HEK293 (cell line): ENCODE measurements at regions not wholly inside any gene's neighbourhood (a gene's known extent, or its start where the extent isn't known, plus 50 kb on each side); places are given as distances from the start of the nearest gene placed in this dataset.

Experiments
- CTCF ChIA-PET: fragments of 350-600 bp; formaldehyde crosslinking; extraction: SDS; loops from one replicate; lab custom pipeline; 2021; ENCODE audit warnings: antibody characterized with exemption; lab: Yijun Ruan, JAX
- POLR2A ChIA-PET: fragments of 300-600 bp; formaldehyde crosslinking; extraction: SDS; loops from one replicate; lab custom pipeline; 2020; ENCODE audit warnings: antibody characterized with exemption, inconsistent platforms; lab: Yijun Ruan, JAX
- H3K27ac ChIP-seq: fragments of 200-500 bp; sonication (Bioruptor generic); 2 replicates; pipeline ENCODE4 v1.5.1; 2014; ENCODE audit warnings: low read depth, low read length, control low read depth, inconsistent platforms; ENCODE audit errors: extremely low read depth
- H3K36me3 ChIP-seq, 2 experiments: fragments of 200-500 bp in 1 of 2; sonication (Bioruptor generic) in 1 of 2; 1 replicate in 1 of 2; 2 replicates in 1 of 2; pipeline ENCODE4 v1.5.1; 2014 to 2017; ENCODE audit warnings: inconsistent platforms in 2 of 2, low read length in 2 of 2; ENCODE audit not compliant: control insufficient read depth in 2 of 2, insufficient read depth in 1 of 2
- H3K4me1 ChIP-seq: fragments of 200-500 bp; sonication (Bioruptor generic); 2 replicates; pipeline ENCODE4 v1.5.1; 2014; ENCODE audit warnings: mild to moderate bottlenecking, low read length, inconsistent platforms; ENCODE audit not compliant: control insufficient read depth, insufficient read depth
- H3K4me3 ChIP-seq: 2 replicates; pipeline ENCODE4 v1.5.1; 2011; ENCODE audit warnings: low read depth, mild to moderate bottlenecking, control low read depth, low read length, moderate library complexity
- H3K9me3 ChIP-seq: fragments of 200-500 bp; sonication (Bioruptor generic); 2 replicates; pipeline ENCODE4 v1.5.1; 2014; ENCODE audit warnings: low read depth, low read length, inconsistent platforms; ENCODE audit not compliant: control insufficient read depth, insufficient read depth
- BCL11B ChIP-seq: fragments of 450-650 bp; formaldehyde crosslinking; IDR thresholded peaks from 2 replicates; pipeline ENCODE4 v1.5.1; 2016; ENCODE audit warnings: low read depth, missing biosample characterization, missing genetic modification characterization
- EGR2 ChIP-seq: fragments of 450-650 bp; formaldehyde crosslinking; IDR thresholded peaks from 2 replicates; pipeline ENCODE4 v1.5.1; 2016; ENCODE audit warnings: low read depth, missing biosample characterization, missing genetic modification characterization
- HOXA7 ChIP-seq: sonication (generic); formaldehyde crosslinking; IDR thresholded peaks from 2 replicates; pipeline ENCODE4 v1.8.1; 2022; ENCODE audit warnings: missing genetic modification reagents, borderline replicate concordance
- KLF16 ChIP-seq: fragments of 450-650 bp; formaldehyde crosslinking; IDR thresholded peaks from 2 replicates; pipeline ENCODE4 v1.5.1; 2017; ENCODE audit warnings: missing biosample characterization, missing genetic modification characterization
- MZF1 ChIP-seq: fragments of 450-650 bp; formaldehyde crosslinking; IDR thresholded peaks from 2 replicates; pipeline ENCODE4 v1.5.1; 2017; ENCODE audit warnings: missing biosample characterization, missing genetic modification characterization, borderline replicate concordance
- ZFHX2 ChIP-seq: fragments of 450-650 bp; formaldehyde crosslinking; conservative IDR thresholded peaks from 2 replicates; pipeline ENCODE4 v1.5.1; 2016; ENCODE audit warnings: missing biosample characterization, missing genetic modification characterization
- ZFP37 ChIP-seq: fragments of 450-650 bp; formaldehyde crosslinking; IDR thresholded peaks from 2 replicates; pipeline ENCODE4 v1.5.1; 2016; ENCODE audit warnings: missing biosample characterization, missing genetic modification characterization
- ZNF112 ChIP-seq: fragments of 450-650 bp; formaldehyde crosslinking; IDR thresholded peaks from 2 replicates; pipeline ENCODE4 v1.5.0; 2017; ENCODE audit warnings: missing biosample characterization, missing genetic modification characterization
- ZNF133 ChIP-seq: fragments of 450-650 bp; formaldehyde crosslinking; IDR thresholded peaks from 2 replicates; pipeline ENCODE4 v1.5.1; 2016; ENCODE audit warnings: missing biosample characterization, missing genetic modification characterization
- ZNF155 ChIP-seq: fragments of 450-650 bp; formaldehyde crosslinking; IDR thresholded peaks from 2 replicates; pipeline ENCODE4 v1.5.1; 2016; ENCODE audit warnings: missing biosample characterization, missing genetic modification characterization
- ZNF274 ChIP-seq, 2 experiments: fragments of 200-500 bp in 1 of 2; fragments of 450-650 bp in 1 of 2; sonication (Bioruptor generic) in 1 of 2; formaldehyde crosslinking in 1 of 2; IDR thresholded peaks; 2 replicates each; pipeline versions ENCODE4 v1.5.1 to v1.6.1; 2014 to 2016; ENCODE audit warnings: borderline replicate concordance in 1 of 2, inconsistent platforms in 1 of 2, low read length in 1 of 2, missing biosample characterization in 1 of 2, missing genetic modification characterization in 1 of 2
- ZNF335 ChIP-seq: fragments of 450-650 bp; formaldehyde crosslinking; conservative IDR thresholded peaks from 2 replicates; pipeline ENCODE4 v1.5.1; 2016; ENCODE audit warnings: missing biosample characterization, missing genetic modification characterization
- ZNF366 ChIP-seq: fragments of 450-650 bp; formaldehyde crosslinking; conservative IDR thresholded peaks from 2 replicates; pipeline ENCODE4 v1.5.1; 2016; ENCODE audit warnings: missing biosample characterization, missing genetic modification characterization
- ZNF426 ChIP-seq: fragments of 450-650 bp; formaldehyde crosslinking; IDR thresholded peaks from 2 replicates; pipeline ENCODE4 v1.5.1; 2017; ENCODE audit warnings: missing biosample characterization, missing genetic modification characterization, mild to moderate bottlenecking, inconsistent platforms, moderate library complexity
- ZNF473 ChIP-seq: fragments of 450-650 bp; formaldehyde crosslinking; IDR thresholded peaks from 2 replicates; pipeline ENCODE4 v1.5.1; 2017; ENCODE audit warnings: missing biosample characterization, missing genetic modification characterization
- ZNF514 ChIP-seq: fragments of 450-650 bp; formaldehyde crosslinking; IDR thresholded peaks from 2 replicates; pipeline ENCODE4 v1.5.1; 2016; ENCODE audit warnings: missing biosample characterization, missing genetic modification characterization
- ZNF544 ChIP-seq: fragments of 450-650 bp; formaldehyde crosslinking; IDR thresholded peaks from 2 replicates; pipeline ENCODE4 v1.5.0; 2017; ENCODE audit warnings: missing biosample characterization, missing genetic modification characterization
- ZNF555 ChIP-seq: fragments of 450-650 bp; formaldehyde crosslinking; conservative IDR thresholded peaks from 2 replicates; pipeline ENCODE4 v1.5.1; 2017; ENCODE audit warnings: missing biosample characterization, mild to moderate bottlenecking, missing genetic modification characterization, inconsistent platforms
- ZNF623 ChIP-seq: fragments of 450-650 bp; formaldehyde crosslinking; IDR thresholded peaks from 2 replicates; pipeline ENCODE4 v1.5.1; 2016; ENCODE audit warnings: missing biosample characterization, missing genetic modification characterization
- ZNF624 ChIP-seq: fragments of 450-650 bp; formaldehyde crosslinking; IDR thresholded peaks from 2 replicates; pipeline ENCODE4 v1.5.1; 2017; ENCODE audit warnings: missing biosample characterization, missing genetic modification characterization
- ZNF677 ChIP-seq: fragments of 450-650 bp; IDR thresholded peaks from 2 replicates; pipeline ENCODE4 v1.5.0; 2018; ENCODE audit warnings: missing biosample characterization, mild to moderate bottlenecking, missing genetic modification characterization, moderate library complexity
- ZNF837 ChIP-seq: fragments of 450-650 bp; formaldehyde crosslinking; IDR thresholded peaks from 2 replicates; pipeline ENCODE4 v1.5.1; 2016; ENCODE audit warnings: missing biosample characterization, missing genetic modification characterization
- ZSCAN16 ChIP-seq: fragments of 450-650 bp; formaldehyde crosslinking; IDR thresholded peaks from 2 replicates; pipeline ENCODE4 v1.5.1; 2016; ENCODE audit warnings: missing biosample characterization, missing genetic modification characterization
- ZSCAN30 ChIP-seq: fragments of 450-650 bp; IDR thresholded peaks from 2 replicates; pipeline ENCODE4 v1.5.1; 2018; ENCODE audit warnings: missing biosample characterization, mild to moderate bottlenecking, missing genetic modification characterization, moderate library complexity
- TF ChIP-seq, protein P1 (sequence below): fragments of 450-650 bp; formaldehyde crosslinking; IDR thresholded peaks from 2 replicates; pipeline ENCODE4 v1.5.1; 2016; ENCODE audit warnings: missing biosample characterization, missing genetic modification characterization
- TF ChIP-seq, protein P2 (sequence below): fragments of 450-650 bp; formaldehyde crosslinking; IDR thresholded peaks from 2 replicates; pipeline ENCODE4 v1.5.1; 2016; ENCODE audit warnings: missing biosample characterization, missing genetic modification characterization
- TF ChIP-seq, protein P3 (sequence below): sonication (generic); formaldehyde crosslinking; IDR thresholded peaks from 2 replicates; pipeline ENCODE4 v1.8.1; 2022; ENCODE audit warnings: mild to moderate bottlenecking, moderate library complexity, missing genetic modification reagents
- TF ChIP-seq, protein P4 (sequence below): fragments of 450-650 bp; formaldehyde crosslinking; IDR thresholded peaks from 2 replicates; pipeline ENCODE4 v1.5.1; 2016; ENCODE audit warnings: missing biosample characterization, missing genetic modification characterization, low read depth

DNA sequence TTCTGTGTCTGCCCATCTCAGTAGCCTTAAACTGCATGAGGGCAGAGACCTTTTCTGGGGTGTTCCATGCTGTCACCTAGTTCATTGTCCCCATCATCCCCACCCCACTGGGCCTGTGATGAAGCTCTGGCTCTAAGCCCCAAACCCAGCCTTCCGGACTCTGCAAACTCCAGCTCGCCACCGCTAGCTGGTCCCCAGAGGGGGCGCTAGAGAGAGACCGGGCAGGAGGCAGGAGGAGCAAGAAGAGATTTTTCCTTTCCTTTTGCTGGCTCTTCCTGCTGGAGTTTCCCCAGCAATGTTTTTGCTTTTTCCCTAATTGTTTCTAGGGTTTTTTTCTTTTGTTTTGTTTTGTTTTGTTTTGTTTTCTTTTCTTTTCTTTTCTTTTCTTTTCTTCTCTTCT, 234.4 kb downstream of the TEX36 start (continued):
- TF ChIP-seq ZNF624 (no peak), ZNF426 (tag by site-specific recombination) (no peak), ZNF133 (tag by site-specific recombination) (no peak), ZNF837 (tag by site-specific recombination) (no peak)
- TF ChIP-seq, protein P1, sequence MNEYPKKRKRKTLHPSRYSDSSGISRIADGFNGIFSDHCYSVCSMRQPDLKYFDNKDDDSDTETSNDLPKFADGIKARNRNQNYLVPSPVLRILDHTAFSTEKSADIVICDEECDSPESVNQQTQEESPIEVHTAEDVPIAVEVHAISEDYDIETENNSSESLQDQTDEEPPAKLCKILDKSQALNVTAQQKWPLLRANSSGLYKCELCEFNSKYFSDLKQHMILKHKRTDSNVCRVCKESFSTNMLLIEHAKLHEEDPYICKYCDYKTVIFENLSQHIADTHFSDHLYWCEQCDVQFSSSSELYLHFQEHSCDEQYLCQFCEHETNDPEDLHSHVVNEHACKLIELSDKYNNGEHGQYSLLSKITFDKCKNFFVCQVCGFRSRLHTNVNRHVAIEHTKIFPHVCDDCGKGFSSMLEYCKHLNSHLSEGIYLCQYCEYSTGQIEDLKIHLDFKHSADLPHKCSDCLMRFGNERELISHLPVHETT (tag by site-specific recombination): no peak
- TF ChIP-seq, all 188 proteins: peak for 4

DNA sequence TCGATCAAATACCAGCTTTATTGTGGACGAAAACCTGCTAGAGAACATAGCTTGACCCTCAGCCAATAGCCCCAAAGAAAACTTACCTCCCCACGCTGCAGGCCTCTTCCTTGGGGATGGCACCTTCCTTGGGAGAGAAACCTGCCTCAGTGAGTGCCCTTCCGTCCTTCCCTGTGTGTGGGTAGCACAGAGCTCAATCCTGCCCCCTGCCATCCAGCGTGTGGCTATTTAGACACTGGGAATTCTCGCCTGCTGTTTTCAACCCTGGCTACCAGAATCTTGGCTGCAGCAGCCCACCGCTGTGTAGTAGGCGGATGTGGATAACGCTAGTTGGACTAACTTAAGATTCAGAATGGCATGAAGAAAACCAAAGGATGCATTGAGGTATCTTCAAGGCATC, 238.2 kb downstream of the TEX36 start:
- TF ChIP-seq ZNF274 (IDR thresholded peaks at IDR 0.05; ENCODE audit: low read length) (no peak), ZNF274 (tag by site-specific recombination; IDR thresholded peaks at IDR 0.05; ENCODE audit: borderline replicate concordance) (no peak), ZSCAN30 (tag by site-specific recombination) (no peak), ZFHX2 (tag by site-specific recombination) (no peak)
- TF ChIP-seq, all 188 proteins: peak for 0
- POLR2A ChIA-PET: no interaction called here
- Histone ChIP-seq H3K9me3 (no peaks in the 10 kb centered on the region), H3K4me3 (no peak overlapping the region), H3K4me1 (no peaks in the 10 kb centered on the region), H3K36me3 (no peaks in the 10 kb centered on the region), H3K27ac (no peak overlapping the region)
- CTCF ChIA-PET: interaction anchor here (0.8 kb wide), 1 partner anchor 910 kb away, joined by 4 read pairs; no protein-coding TSS in a partner anchor

DNA sequence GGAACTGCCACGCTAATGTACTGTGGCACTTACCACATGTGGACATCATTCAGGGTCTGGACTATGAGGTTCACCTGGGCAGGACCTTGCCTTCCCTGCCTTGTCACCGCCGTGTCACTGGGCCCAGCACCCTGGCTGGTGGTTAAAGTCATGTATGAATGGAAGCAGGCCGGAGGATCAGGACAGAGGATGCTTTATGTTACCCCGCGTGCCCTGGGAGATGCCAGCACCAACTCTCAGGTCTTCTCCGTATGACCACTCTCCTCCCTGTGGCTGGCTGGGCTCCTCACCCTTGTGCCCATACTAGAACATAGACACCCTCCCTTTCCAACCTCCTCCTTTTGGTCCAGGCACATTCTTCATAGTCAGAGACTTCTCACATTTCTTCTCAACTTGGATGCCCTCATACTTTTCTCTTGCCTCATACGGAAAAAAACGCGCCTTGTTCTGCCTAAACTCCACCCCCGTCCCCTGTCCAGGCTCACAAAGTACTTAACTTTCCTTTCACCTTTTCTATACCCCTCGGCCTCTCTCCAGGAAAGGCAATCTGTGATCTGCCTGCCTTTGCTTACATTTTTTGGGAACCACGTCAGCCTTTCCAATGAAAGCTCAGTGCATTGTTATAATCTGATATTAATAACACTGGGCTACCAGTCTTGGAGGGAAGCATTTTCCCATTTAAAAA, 240.0 kb downstream of the TEX36 start:
- Histone ChIP-seq H3K36me3 (no peaks in the 10 kb centered on the region), H3K27ac (no peak overlapping the region), H3K4me1 (no peaks in the 10 kb centered on the region), H3K4me3 (no peak overlapping the region), H3K9me3 (no peaks in the 10 kb centered on the region)
- CTCF ChIA-PET: interaction anchor here (0.7 kb wide), 1 partner anchor 408 kb away, joined by 3 read pairs; no protein-coding TSS in a partner anchor
- POLR2A ChIA-PET: no interaction called here
- no peak for TF ChIP-seq ZNF112 (tag by site-specific recombination)
- TF ChIP-seq ZNF335 (tag by site-specific recombination): no peak
- no peak for TF ChIP-seq ZNF623 (tag by site-specific recombination)
- TF ChIP-seq ZNF473 (tag by site-specific recombination): no peak
- TF ChIP-seq ZFP37 (tag by site-specific recombination): no peak
- no peak for TF ChIP-seq HOXA7 (CRISPR knock-in tag)
- TF ChIP-seq ZNF677 (tag by site-specific recombination): no peak
- no peak for TF ChIP-seq KLF16 (tag by site-specific recombination)
- TF ChIP-seq ZNF366 (tag by site-specific recombination): no peak
- no peak for TF ChIP-seq EGR2 (tag by site-specific recombination)
- TF ChIP-seq, protein P2, sequence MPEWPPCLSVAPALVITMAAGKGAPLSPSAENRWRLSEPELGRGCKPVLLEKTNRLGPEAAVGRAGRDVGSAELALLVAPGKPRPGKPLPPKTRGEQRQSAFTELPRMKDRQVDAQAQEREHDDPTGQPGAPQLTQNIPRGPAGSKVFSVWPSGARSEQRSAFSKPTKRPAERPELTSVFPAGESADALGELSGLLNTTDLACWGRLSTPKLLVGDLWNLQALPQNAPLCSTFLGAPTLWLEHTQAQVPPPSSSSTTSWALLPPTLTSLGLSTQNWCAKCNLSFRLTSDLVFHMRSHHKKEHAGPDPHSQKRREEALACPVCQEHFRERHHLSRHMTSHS (tag by site-specific recombination): no peak
- TF ChIP-seq BCL11B (tag by site-specific recombination): no peak
- TF ChIP-seq, protein P3, sequence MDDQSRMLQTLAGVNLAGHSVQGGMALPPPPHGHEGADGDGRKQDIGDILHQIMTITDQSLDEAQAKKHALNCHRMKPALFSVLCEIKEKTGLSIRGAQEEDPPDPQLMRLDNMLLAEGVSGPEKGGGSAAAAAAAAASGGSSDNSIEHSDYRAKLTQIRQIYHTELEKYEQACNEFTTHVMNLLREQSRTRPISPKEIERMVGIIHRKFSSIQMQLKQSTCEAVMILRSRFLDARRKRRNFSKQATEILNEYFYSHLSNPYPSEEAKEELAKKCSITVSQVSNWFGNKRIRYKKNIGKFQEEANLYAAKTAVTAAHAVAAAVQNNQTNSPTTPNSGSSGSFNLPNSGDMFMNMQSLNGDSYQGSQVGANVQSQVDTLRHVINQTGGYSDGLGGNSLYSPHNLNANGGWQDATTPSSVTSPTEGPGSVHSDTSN (CRISPR knock-in tag): no peak
- TF ChIP-seq ZNF555: no peak
- no peak for TF ChIP-seq MZF1 (tag by site-specific recombination)
- no peak for TF ChIP-seq ZNF544 (tag by site-specific recombination)
- TF ChIP-seq, protein P4, sequence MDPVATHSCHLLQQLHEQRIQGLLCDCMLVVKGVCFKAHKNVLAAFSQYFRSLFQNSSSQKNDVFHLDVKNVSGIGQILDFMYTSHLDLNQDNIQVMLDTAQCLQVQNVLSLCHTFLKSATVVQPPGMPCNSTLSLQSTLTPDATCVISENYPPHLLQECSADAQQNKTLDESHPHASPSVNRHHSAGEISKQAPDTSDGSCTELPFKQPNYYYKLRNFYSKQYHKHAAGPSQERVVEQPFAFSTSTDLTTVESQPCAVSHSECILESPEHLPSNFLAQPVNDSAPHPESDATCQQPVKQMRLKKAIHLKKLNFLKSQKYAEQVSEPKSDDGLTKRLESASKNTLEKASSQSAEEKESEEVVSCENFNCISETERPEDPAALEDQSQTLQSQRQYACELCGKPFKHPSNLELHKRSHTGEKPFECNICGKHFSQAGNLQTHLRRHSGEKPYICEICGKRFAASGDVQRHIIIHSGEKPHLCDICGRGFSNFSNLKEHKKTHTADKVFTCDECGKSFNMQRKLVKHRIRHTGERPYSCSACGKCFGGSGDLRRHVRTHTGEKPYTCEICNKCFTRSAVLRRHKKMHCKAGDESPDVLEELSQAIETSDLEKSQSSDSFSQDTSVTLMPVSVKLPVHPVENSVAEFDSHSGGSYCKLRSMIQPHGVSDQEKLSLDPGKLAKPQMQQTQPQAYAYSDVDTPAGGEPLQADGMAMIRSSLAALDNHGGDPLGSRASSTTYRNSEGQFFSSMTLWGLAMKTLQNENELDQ (tag by site-specific recombination): no peak
- TF ChIP-seq ZNF155 (tag by site-specific recombination): no peak
- TF ChIP-seq ZSCAN16 (tag by site-specific recombination): no peak
- no peak for TF ChIP-seq ZNF514 (tag by site-specific recombination)
